Duodenal mucosa (tissue), 2 donors: ENCODE measurements at regions not wholly inside any gene's neighbourhood (a gene's known extent, or its start where the extent isn't known, plus 50 kb on each side); places are given as distances from the start of the nearest gene placed in this dataset.

Source experiments
- H3K27ac ChIP-seq: one replicate; pipeline ENCODE4 v1.7.0; 2013; ENCODE audit warnings: low read depth, low read length
- H3K27me3 ChIP-seq, 2 donors: one replicate each; pipeline ENCODE4 v1.7.0; 2013; ENCODE audit warnings: low read length in 2 of 2, control low read depth in 1 of 2; ENCODE audit not compliant: insufficient read depth in 2 of 2, control insufficient read depth in 1 of 2
- H3K36me3 ChIP-seq, 2 donors: one replicate each; pipeline ENCODE4 v1.7.0; 2013; ENCODE audit warnings: low read length in 2 of 2, control low read depth in 1 of 2; ENCODE audit not compliant: insufficient read depth in 2 of 2, control insufficient read depth in 1 of 2
- H3K4me1 ChIP-seq, 2 donors: one replicate each; pipeline ENCODE4 v1.7.0; 2013; ENCODE audit warnings: low read length in 2 of 2, control low read depth in 1 of 2; ENCODE audit not compliant: insufficient read depth in 2 of 2, control insufficient read depth in 1 of 2
- H3K4me3 ChIP-seq, 2 donors: one replicate each; pipeline ENCODE4 v1.7.0; 2013; ENCODE audit warnings: low read length in 2 of 2, low read depth in 1 of 2
- H3K9ac ChIP-seq, 2 donors: one replicate each; pipeline ENCODE4 v1.7.0; 2013; ENCODE audit warnings: low read length in 2 of 2, low read depth in 1 of 2
- H3K9me3 ChIP-seq, 2 donors: one replicate each; pipeline ENCODE4 v1.7.0; 2013; ENCODE audit warnings: low read length in 2 of 2, control low read depth in 1 of 2; ENCODE audit not compliant: control insufficient read depth in 1 of 2

GRCh38 chr13:105762096-105762495 is 773.4 kb downstream of the EFNB2 start:
- H3K27ac ChIP-seq, result no peak overlapping the region
- H3K9ac ChIP-seq, result no peak overlapping the region
- H3K9me3 ChIP-seq, result no peaks in the 10 kb centered on the region
- H3K36me3 ChIP-seq, result no peaks in the 10 kb centered on the region
- H3K27me3 ChIP-seq, result no peaks in the 10 kb centered on the region
- no peak overlapping the region for H3K4me3 ChIP-seq
- H3K4me1 ChIP-seq, result no peaks in the 10 kb centered on the region

GRCh38 chr13:105758918-105759860 is 776.3 kb downstream of the EFNB2 start:
- Histone ChIP-seq H3K9me3 (no peaks in the 10 kb centered on the region), H3K4me1 (no peaks in the 10 kb centered on the region), H3K27ac (no peak overlapping the region), H3K4me3 (no peak overlapping the region), H3K27me3 (no peaks in the 10 kb centered on the region), H3K36me3 (no peaks in the 10 kb centered on the region), H3K9ac (no peak overlapping the region)

- Histone ChIP-seq H3K4me1 (no peaks in the 10 kb centered on the region), H3K4me3 (no peak overlapping the region), H3K27ac (no peak overlapping the region), H3K9ac (no peak overlapping the region), H3K9me3 (no peaks in the 10 kb centered on the region), H3K27me3 (no peaks in the 10 kb centered on the region), H3K36me3 (no peaks in the 10 kb centered on the region)
Measured at GRCh38 chr13:105740739-105741138, 794.7 kb downstream of the EFNB2 start.

GRCh38 chr13:105737688-105738087 is 797.8 kb downstream of the EFNB2 start:
- Histone ChIP-seq H3K9me3 (no peaks in the 10 kb centered on the region), H3K36me3 (no peaks in the 10 kb centered on the region), H3K27ac (no peak overlapping the region), H3K27me3 (no peaks in the 10 kb centered on the region), H3K4me1 (no peaks in the 10 kb centered on the region), H3K4me3 (no peak overlapping the region), H3K9ac (no peak overlapping the region)

- Histone ChIP-seq H3K27ac (no peak overlapping the region), H3K4me1 (no peaks in the 10 kb centered on the region), H3K9me3 (no peaks in the 10 kb centered on the region), H3K36me3 (no peaks in the 10 kb centered on the region), H3K27me3 (no peaks in the 10 kb centered on the region), H3K4me3 (no peak overlapping the region), H3K9ac (no peak overlapping the region)
Measured at GRCh38 chr13:105735281-105735680, 800.2 kb downstream of the EFNB2 start.

- Histone ChIP-seq H3K27me3 (no peaks in the 10 kb centered on the region), H3K9me3 (no peaks in the 10 kb centered on the region), H3K4me3 (no peak overlapping the region), H3K36me3 (no peaks in the 10 kb centered on the region), H3K4me1 (no peaks in the 10 kb centered on the region), H3K9ac (no peak overlapping the region), H3K27ac (no peak overlapping the region)
Measured at GRCh38 chr13:105732806-105733529, 802.5 kb downstream of the EFNB2 start.

- no peak overlapping the region for H3K9ac ChIP-seq
- H3K27ac ChIP-seq, result no peak overlapping the region
- H3K4me3 ChIP-seq, result no peak overlapping the region
- H3K9me3 ChIP-seq, result no peaks in the 10 kb centered on the region
- H3K36me3 ChIP-seq, result no peaks in the 10 kb centered on the region
- no peaks in the 10 kb centered on the region for H3K4me1 ChIP-seq
- no peaks in the 10 kb centered on the region for H3K27me3 ChIP-seq
Measured at GRCh38 chr13:105725887-105726286, 809.6 kb downstream of the EFNB2 start.

GRCh38 chr13:105721016-105721415 is 814.4 kb downstream of the EFNB2 start:
- Histone ChIP-seq H3K9me3 (no peaks in the 10 kb centered on the region), H3K4me1 (peaks cover 2 to 8% of the 10 kb centered on the region in 2 donors), H3K4me3 (no peak overlapping the region), H3K27ac (no peak overlapping the region), H3K9ac (no peak overlapping the region), H3K36me3 (no peaks in the 10 kb centered on the region), H3K27me3 (no peaks in the 10 kb centered on the region)

- Histone ChIP-seq H3K9ac (no peak overlapping the region), H3K27ac (no peak overlapping the region), H3K4me3 (no peak overlapping the region), H3K36me3 (no peaks in the 10 kb centered on the region), H3K27me3 (no peaks in the 10 kb centered on the region), H3K9me3 (no peaks in the 10 kb centered on the region), H3K4me1 (peaks cover 2 to 8% of the 10 kb centered on the region in 2 donors)
Measured at GRCh38 chr13:105719859-105720258, 815.6 kb downstream of the EFNB2 start.

- Histone ChIP-seq H3K4me3 (no peak overlapping the region), H3K27ac (no peak overlapping the region), H3K9me3 (no peaks in the 10 kb centered on the region), H3K9ac (no peak overlapping the region), H3K27me3 (no peaks in the 10 kb centered on the region), H3K4me1 (no peaks in the 10 kb centered on the region), H3K36me3 (no peaks in the 10 kb centered on the region)
Measured at GRCh38 chr13:105709181-105709580, 826.3 kb downstream of the EFNB2 start.
